GM21619 (cell line): ENCODE measurements at regions not wholly inside any gene's neighbourhood (a gene's known extent, or its start where the extent isn't known, plus 50 kb on each side); places are given as distances from the start of the nearest gene placed in this dataset.

ENCODE experiments used
- ATAC-seq: cut with Tn5 transposase; IDR thresholded peaks from one replicate; pipeline ENCODE4 v1.9.1; 2021; ENCODE audit not compliant: unreplicated experiment

DNA sequence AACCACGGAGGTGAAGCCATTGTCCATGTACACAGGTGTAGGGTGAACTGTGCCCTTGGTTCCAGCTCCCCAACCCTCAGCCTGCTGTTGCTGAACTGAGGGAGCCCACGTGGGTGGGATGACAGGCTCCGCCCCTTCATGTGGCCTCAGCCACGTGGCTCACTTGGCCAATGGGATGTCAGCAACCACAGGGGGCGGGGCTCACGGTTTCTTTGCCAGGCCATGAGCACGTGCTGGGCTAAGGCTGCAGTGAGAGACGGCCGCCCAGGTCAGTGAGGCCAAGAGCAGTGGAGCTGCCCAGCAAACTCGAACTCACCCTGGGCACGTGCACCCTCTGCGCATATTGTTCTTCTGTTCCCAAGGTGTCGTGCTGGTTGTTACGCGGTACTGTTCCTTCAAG lies 282.6 kb downstream of the IRF8 start:
- no peak for ATAC-seq

DNA sequence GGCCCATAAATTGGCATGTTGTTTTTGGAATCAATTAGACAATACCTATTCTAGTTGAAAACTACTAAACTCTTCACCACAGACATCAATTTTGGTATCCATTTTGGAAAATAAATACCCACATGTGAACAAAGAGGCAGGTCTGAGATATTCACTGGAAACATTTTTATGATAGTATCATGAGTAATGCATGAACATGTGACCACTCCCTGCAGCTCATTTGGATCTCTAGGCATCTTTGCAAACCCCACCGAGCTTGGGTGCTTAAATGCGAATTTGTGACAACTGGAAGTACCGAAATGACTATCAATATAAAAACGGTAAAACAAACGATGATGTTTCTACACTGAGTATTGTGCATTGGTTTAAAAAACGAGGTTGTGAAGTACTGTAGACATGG lies 285.2 kb downstream of the IRF8 start:
- ATAC-seq = no peak

DNA sequence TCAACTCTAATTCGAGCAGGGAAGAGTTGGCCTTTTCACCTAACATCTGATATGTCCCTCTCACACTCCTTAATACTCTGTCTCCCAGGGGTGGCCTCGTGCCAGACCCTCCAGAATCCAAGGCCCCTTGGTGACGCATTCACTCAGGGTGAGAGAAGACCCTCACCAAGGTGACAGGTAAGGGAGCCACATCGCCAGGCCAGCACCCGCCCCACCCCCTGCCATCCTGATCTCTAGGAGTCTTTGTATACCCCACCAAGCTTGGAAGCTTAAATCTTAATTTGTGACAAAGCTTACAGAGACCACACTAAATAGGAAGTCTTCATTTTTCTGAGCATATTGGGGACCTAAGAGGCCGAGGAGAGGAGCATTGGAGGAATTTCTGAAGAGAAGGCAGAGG lies 286.1 kb downstream of the IRF8 start:
- ATAC-seq = no peak

DNA sequence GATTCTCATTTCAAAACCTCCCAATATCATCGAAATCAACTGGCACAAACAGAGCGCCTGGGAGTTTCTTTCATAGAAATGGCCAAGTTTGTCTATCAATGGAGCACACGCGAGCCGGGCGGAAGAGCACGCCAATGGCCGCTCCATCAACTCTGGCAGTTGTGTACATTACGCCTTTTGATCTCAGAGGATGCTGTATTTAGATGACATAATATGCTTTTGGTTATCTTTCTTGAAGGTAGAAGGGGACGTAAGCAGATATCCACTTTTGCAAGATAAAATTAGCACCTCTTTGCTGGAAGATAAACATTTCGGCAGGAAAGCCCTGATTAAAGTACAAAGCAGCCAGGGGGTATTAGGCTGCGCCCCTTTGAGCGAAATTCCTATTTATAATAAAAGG lies 287.4 kb downstream of the IRF8 start:
- ATAC-seq = no peak

DNA sequence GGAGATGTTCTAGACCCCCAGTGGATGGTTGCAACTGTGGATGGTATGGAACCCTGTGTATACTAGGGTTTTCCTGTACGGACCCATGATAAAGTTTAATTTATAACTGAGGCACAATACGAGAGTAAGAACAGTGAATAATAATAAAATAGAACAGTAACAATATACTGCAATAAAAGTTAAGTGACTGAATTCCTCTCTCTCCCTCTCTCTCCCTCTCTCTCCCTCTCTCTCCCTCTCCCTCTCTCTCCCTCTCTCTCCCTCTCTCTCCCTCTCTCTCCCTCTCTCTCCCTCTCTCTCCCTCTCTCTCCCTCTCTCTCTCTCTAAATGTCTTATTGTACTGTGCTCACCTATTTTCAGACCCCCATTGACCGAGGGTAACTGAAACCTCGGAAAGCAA lies 291.0 kb downstream of the IRF8 start:
- no peak for ATAC-seq

DNA sequence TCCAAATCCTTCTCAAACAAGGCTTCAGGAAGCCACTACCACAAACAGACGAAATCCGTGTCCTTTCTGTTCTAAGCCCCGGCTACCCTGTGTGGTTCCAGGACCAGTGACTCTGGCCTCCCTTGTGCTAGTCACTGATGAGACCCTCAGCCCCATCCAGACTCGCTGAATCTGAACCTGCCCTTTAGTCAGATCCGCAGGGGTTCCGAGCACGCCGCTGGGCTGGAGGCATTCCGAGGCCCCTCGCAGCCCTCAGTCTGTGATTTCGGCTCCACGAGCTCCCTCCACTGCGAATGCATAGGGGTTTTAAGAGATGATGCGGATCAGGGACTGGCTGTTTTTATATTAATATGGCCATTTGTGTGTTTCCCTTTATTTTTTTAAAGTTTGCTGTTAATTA lies 292.7 kb downstream of the IRF8 start:
- ATAC-seq = no peak

DNA sequence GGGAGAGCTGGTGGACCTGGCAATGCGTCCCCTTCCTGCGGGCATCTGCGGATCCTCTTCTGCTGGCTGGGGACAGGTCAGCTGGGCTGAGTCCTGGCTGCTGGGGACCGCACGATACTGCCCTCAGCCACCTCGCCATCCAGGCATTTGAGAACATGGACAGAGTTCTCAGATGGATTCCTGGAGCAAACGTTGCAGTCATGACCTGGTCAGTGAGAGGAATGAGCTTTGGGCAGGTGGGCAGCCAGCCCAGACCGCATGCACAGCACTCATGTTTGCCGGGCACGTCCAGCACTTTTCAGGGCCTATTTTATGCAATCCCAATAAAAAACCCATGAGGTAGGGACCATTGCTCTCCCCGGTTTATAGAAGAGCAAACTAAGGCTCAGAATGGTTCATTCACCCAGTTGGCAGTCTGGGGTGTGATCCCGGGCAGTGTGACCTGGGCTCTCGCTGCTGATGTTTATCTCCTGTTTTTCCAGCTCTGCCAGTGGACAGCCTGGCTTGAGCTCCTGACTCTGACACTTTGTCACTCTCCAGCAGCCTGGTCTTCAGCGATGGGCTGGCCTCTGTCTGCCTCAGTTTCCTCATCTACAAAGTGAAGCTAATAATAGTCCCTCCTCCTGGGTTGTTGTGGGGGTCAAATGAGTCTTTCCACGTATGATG lies 294.7 kb downstream of the IRF8 start:
- ATAC-seq = no peak

DNA sequence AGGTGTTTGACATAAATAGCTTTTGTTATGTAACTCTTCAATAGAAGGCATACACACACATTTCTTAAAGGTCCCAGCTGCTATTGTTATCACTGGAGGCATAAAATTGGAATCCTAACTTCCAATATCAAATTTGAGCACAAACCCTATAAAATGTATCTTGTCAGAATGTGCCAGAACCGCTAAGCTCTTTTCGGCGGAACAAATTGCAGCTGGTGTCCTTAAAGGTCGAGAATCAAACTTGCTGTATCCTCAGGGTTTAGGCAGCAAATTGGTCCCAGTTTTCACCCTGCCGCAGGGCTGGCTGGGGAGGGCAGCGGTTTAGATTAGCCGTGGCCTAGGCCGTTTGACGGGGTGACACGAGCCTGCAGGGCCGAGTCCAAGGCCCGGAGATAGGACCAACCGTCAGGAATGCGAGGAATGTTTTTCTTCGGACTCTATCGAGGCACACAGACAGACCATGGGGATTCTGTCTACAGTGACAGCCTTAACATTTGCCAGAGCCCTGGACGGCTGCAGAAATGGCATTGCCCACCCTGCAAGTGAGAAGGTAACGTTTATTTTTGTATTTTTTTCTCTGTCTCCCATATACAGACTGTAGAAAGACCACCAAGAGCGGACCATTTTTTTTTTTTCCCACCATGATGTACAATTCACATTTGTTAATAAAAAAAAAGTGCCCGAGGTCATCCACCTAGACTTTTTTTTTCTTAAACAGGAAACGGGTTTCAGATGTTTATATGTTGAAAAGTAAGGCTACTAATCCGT lies 297.1 kb downstream of the IRF8 start:
- ATAC-seq = no peak

DNA sequence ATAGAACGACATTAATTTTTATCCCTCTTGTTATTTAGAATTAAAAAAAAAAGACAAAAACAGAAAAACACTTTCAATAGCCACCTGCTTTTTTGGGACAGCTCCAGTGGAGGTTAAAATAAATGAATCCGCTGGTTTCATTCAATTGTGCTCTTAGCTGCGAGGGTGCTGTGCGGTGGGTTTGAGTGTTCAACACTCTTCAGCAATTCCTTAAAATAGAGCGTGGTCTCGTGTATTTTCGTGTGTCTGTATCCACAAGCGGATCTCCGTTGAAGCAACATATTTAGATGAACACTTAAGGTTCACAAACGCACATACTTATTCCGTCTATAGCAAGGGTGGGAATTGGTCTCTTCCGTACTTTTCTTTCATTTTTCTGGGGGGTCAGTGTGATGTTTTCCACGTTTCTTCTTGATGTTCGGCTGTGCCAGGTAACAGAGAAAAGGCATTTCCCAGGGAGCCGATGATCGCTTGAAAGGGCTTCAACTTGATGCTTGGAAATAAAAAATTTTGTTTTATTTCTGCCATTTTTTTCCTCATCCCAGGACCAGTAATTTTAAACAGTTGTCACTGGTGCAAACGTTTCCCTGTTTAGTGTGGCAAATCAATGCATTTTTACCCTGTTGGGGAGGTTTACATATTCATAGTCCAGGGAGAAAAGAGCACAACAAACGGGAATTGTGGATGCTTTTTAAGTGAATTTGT lies 297.9 kb downstream of the IRF8 start:
- no peak for ATAC-seq

DNA sequence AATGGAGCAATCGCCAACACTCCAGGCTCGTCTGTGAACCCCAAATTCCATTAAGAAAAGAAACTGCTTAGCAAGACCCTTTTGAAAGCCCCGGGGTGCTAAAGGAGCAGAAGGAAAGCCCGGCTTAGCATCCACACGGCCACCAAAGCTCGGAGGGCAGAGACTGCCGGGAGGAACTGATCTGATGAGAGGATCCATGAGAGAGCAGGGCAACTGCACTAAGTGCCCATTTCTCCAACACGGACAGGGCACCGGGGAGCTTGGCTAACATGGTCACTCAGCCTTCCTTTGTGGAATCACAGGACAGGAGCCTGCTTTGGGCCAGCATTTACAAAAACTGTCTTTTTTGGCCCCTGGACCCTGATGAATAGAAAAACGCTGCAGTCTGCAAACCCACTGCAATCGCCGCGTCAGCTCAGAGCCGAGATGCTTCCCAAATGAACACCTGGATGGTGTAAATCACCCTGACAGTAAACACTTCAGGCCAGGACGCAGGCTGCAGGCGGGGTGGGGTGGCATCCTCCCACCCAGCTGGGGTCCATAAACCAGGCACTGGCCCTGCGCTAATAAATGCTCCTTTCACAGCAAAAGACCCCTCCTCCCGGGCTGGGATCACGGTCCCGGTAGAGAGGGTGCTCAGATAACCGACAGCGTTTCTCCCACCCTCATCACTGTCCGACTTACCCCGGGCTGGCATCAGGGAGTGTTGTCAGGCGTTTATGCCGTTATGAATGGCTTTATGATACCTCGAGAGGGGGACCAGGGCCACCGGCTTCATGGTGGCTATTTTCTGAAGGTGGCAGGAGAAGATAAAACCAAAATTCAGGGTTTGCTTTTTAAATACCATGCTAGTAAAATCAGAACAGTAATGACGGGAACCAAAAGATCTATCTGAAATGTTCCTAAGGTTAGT lies 299.5 kb downstream of the IRF8 start:
- ATAC-seq = no peak

DNA sequence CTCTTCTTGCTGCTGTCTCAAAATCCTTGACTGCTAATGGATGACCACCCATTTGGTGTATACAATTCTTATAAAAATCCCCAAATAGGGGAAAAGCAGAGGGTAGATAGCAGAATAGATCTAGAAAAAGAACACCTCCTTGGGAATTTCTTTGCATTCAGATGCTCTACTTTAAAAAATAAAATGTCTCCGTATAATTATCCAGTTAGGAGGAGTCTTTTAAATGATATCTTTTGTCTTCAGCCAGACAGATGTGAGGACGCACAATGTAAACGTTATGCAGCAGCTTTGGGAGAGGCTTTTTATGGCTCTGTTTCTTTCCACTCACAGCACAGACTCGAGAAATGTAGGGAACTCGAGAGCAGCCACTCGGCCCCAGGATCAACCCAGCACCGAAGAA lies 300.2 kb downstream of the IRF8 start:
- no peak for ATAC-seq

DNA sequence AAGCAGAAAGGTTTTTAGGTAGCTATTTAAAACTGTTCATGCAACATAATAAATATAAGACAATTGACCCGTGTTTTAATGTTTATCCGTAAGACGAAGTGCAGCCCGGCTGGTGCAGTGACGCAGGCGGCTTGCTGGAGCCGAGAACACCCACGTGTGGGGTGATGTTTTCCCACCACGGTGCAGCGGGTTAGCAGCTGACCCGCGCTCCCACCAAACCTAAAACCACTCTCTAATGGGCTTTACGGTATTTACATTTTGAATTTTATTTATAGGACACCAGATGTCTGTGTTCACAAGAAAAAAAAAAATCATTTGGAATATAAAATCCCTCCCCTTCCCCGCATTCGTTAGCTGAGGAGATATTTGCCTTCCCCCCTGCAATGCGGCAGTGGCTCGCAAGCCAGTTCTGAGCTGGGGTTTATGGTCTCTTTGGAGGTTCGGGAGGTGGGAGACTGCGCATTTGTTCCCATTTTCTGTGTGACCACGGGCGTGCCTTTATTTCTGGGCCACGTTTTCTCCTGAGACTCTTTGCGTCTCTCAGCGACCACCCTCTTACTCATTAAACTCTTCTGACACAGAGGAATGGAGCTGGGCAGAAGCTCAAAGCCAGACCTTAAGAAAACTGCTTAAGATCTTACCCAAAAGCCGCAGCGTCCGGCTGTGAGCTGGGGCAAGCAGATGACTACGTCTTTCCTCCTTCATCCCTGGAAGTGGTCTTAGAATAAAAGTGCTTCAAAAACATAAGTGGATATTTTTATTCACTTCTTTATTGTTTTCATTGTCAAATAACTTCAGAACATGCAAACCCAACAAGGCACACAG lies 301.1 kb downstream of the IRF8 start:
- no peak for ATAC-seq

DNA sequence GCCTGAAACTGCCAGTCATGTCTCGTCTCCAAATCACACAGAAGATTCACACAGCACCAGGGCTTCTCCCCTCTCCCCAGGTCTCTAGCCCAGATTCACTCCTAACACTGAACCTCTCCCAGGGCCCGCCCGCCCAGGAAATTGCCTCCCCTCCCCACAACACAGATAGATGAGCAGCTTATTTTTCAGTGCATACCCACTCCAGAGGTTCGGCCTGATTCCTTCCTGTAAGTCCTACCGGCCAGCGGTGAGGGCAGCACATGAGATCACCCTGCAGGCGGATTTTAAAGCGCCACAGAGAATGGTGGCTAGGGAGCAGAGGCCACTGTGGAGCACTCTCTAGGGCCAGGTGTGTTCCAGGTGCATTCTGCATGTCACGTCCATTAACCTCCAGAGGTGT lies 301.8 kb downstream of the IRF8 start:
- no peak for ATAC-seq

DNA sequence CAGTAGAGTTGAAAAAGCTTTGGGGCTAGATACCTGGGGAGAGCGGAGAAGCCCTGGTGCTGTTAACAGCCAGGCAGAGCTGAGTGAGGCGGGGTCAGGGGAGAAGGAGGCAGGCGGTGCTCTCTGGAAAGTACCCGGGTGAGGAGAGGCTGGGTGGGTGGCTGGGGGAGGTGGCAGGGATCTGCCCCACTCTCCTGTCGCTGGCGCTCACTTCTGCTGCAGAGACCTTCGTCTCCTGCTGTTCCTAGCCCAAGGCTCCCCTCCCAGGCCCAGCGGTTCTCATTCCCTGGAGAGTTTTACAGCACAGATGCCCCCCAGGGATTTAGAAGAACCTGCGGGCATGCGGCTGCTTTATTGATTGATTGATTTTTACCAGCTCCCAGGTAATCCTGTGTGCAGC lies 302.8 kb downstream of the IRF8 start:
- no peak for ATAC-seq

DNA sequence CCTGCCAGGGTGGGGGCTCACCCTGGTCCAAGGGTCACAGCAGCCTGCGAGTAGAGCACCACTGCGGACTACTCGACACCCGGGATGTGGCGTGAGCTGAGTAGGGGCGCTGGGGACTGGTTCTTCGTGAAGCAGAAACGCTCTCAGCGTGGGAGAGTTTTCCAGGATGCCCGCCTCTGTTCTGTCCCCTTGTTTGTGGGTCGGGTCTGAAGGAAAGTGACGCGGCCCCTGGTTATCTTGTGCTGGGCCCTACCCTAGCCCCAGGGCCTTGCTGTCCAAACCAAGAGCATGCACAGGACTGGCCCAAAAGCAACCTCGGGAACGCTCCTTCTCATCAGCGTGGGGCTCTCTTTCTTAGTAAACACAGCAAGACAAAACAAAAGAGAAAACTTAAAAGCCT lies 303.3 kb downstream of the IRF8 start:
- no peak for ATAC-seq

DNA sequence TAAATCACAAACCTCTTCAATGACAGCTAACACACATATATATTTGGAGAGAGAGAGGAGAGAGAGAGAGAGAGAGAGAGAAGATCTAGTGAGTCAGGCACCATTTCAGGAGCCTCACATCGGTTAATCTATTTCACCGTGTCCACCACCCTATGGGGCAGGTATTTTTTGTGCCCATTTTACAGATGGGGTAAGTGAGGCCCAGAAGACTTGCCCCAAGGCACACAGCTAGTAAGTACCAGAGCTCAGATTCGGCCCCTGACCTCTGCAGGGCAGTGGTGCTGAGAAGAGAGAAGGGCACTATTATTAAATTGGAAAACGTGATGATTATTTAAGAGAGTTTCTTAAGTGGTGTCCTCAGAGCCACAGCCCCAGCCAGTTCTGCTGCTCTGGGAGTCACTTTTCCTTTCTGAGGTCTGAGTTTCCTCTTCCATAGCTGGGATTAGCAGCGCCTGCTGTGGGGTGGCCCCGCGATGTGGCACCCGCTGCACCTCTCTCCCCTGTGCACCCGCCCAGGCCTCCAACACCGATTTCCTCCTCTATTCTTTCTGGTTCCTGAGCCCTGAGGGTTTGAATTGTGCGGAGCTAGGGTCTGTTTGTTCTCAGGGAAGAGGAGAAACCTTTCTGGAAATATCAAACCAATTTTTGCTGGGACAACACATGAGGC lies 303.9 kb downstream of the IRF8 start:
- no peak for ATAC-seq

DNA sequence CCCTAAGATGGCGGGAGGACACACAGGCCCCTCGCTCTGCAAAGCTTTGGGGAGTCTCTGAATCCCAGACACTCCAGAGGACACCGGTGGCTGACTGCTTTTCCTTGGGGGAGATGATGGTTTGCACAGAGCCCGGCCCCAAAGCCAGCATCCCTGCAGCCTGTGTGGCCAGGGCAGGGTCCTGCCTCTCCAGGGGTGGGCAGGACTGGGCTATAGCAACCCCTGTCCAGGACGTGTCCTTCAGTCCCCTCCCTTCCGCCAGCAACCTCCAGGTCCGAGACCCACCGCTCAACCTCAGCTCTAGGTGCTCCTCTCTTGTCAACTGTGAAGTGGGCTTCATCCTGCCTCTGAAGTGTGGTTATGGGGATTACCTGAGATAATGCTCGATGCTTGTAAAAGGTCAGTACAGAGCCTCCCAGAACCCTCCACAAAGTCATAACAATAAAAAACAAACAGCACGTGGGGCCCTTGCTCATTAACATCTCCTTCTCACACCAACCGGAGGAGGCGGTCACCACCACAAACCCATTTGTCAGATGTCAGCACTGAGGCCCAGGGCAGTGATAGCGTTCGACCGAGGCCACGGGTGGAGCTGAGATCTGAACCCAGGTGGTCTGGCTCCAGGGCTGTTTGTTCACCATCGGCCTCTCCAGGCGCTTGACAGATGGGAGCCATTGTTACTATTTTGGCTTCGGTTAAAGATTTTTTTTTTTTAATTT lies 304.8 kb downstream of the IRF8 start:
- ATAC-seq = no peak

DNA sequence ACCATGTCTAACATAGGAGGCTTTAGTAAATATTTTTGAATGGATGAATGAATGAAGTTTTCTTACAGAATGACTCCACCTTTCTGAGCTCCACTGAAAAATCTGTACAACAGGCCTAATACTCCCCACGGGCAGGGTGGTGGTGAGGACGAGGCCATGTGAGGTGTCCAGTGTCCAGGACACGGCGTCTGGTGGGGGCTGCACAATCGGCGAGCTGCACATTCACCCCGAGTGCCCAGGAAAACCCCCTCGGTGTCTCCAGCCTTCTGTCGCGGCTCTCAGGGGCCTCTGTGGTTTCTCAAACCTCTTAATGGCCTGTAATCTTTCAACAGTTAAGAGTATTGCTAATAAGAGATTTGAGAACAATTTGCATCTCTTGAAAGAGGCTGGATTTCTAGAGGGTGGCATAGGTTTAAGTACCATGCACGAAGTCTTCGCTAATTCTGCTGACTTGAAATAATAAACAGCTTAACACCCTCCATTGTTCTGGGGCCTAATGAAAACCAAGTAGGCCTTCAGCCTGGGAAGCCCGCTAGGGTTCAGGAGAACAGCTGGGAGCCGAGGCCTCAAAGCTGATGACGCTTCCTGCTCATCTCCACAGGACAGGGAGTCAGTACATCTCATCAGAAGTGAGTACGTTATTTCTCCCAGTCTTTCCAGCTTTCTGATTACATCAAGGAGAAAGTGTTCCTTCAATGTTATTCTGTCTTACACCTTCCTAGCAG lies 304.6 kb upstream of the FOXF1 start:
- ATAC-seq = no peak

DNA sequence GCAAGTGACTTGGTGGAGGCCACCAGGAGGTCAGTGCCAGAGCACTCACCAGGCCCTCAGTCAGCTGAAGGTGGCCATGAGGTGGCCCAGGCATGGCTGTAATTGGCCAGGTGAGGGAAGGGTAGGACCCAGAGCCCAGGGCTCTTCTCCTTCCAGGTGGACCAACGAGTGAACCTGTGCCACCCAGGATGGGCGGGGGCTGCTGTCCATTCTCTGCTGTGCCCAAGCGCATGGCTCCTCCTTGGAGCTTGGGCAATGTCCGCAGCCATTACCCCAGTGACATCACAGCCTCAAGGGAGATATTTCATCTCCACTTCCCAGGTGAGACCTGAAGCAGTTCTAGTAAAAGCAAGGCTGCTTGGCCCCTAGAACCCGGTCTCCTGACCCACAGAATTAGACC lies 303.0 kb upstream of the FOXF1 start:
- no peak for ATAC-seq
